ENCODE measurements at regions not wholly inside any gene's neighbourhood (a gene's known extent, or its start where the extent isn't known, plus 50 kb on each side); places are given as distances from the start of the nearest gene placed in this dataset.
"Not testable (repeated sequence)": the region's sequence is repeated elsewhere in the genome, so short reads cannot be mapped to it uniquely, and the experiment has no call there.

- no peak overlapping the region for H3K4me3 ChIP-seq (ENCODE audit: low read depth, low read length)
- no peak for TF ChIP-seq CTCF (IDR thresholded peaks at IDR 0.05; ENCODE audit: borderline replicate concordance, insufficient read depth, low read depth, low read length)
Observed at GRCh38 chr1:191043066-191043465, 565.4 kb upstream of the BRINP3 start.

GRCh38 chr1:191049781-191050180, 572.1 kb upstream of the BRINP3 start:
- no peak overlapping the region for H3K4me3 ChIP-seq (ENCODE audit: low read depth, low read length)
- TF ChIP-seq CTCF (IDR thresholded peaks at IDR 0.05; ENCODE audit: borderline replicate concordance, insufficient read depth, low read depth, low read length) = no peak

- TF ChIP-seq CTCF (IDR thresholded peaks at IDR 0.05; ENCODE audit: borderline replicate concordance, insufficient read depth, low read depth, low read length) = no peak
- no peak overlapping the region for H3K4me3 ChIP-seq (ENCODE audit: low read depth, low read length)
Observed at GRCh38 chr1:191052888-191053287, 575.2 kb upstream of the BRINP3 start.

GRCh38 chr1:191065346-191065745, 587.7 kb upstream of the BRINP3 start:
- no peak for TF ChIP-seq CTCF (IDR thresholded peaks at IDR 0.05; ENCODE audit: borderline replicate concordance, insufficient read depth, low read depth, low read length)

GRCh38 chr1:191065771-191066170, 588.1 kb upstream of the BRINP3 start:
- TF ChIP-seq CTCF (IDR thresholded peaks at IDR 0.05; ENCODE audit: borderline replicate concordance, insufficient read depth, low read depth, low read length) = no peak
- no peak overlapping the region for H3K4me3 ChIP-seq (ENCODE audit: low read depth, low read length)

More at GRCh38 chr1:191065346-191065745, 587.7 kb upstream of the BRINP3 start:
- H3K4me3 ChIP-seq (ENCODE audit: low read depth, low read length) = no peak overlapping the region

GRCh38 chr1:191074881-191075280, 597.2 kb upstream of the BRINP3 start:
- TF ChIP-seq CTCF (IDR thresholded peaks at IDR 0.05; ENCODE audit: borderline replicate concordance, insufficient read depth, low read depth, low read length) = no peak
- H3K4me3 ChIP-seq (ENCODE audit: low read depth, low read length) = no peak overlapping the region

GRCh38 chr1:191083090-191083489, 605.4 kb upstream of the BRINP3 start:
- not testable (repeated sequence) for H3K4me3 ChIP-seq (ENCODE audit: low read depth, low read length)

- no peak for TF ChIP-seq CTCF (IDR thresholded peaks at IDR 0.05; ENCODE audit: borderline replicate concordance, insufficient read depth, low read depth, low read length)
- no peak overlapping the region for H3K4me3 ChIP-seq (ENCODE audit: low read depth, low read length)
Observed at GRCh38 chr1:191085121-191085520, 607.5 kb upstream of the BRINP3 start.

Data from GM12875 (cell line).